GDM1 (cell line): ENCODE measurements at regions not wholly inside any gene's neighbourhood (a gene's known extent, or its start where the extent isn't known, plus 50 kb on each side); places are given as distances from the start of the nearest gene placed in this dataset.

Source experiments
- DNase-seq: peaks from one replicate; lab custom pipeline; 2025; lab: John Stamatoyannopoulos, UW

- no peak for DNase-seq
These were observed 296.9 kb downstream of the TLE4 start for GRCh38 chr9:79868567-79869189.

GRCh38 chr9:79862921-79863890 lies 291.4 kb downstream of the TLE4 start:
- DNase-seq: no peak

DNA sequence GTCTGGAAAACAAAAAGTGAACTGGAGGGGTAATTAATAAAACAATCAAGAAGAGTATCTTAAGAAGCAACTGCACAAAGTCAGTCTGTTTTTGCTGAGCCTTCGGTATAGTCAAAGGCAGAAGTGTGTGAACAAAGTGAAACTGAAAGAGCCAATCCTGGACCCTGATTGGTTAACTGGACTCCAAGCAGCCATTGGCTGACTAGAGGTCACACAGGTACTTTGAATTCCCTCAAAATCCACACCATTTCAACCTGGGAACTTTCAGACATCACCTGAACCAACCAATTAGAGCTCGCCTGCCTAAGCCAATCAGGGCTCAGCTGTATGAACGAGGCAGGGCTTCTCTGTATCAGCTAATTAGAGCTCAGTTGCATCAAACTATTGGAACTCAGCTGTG lies 286.7 kb downstream of the TLE4 start:
- DNase-seq: no peak

- no peak for DNase-seq
These were observed 285.4 kb downstream of the TLE4 start for GRCh38 chr9:79857188-79857587.

GRCh38 chr9:79847074-79847473 lies 275.3 kb downstream of the TLE4 start:
- no peak for DNase-seq

GRCh38 chr9:79829566-79830302 lies 258.0 kb downstream of the TLE4 start:
- DNase-seq: no peak

GRCh38 chr9:79824265-79824664 lies 252.5 kb downstream of the TLE4 start:
- no peak for DNase-seq

- no peak for DNase-seq
These were observed 245.8 kb downstream of the TLE4 start for GRCh38 chr9:79817438-79818004.

- DNase-seq: no peak
These were observed 241.5 kb downstream of the TLE4 start for GRCh38 chr9:79813258-79813638.

DNA sequence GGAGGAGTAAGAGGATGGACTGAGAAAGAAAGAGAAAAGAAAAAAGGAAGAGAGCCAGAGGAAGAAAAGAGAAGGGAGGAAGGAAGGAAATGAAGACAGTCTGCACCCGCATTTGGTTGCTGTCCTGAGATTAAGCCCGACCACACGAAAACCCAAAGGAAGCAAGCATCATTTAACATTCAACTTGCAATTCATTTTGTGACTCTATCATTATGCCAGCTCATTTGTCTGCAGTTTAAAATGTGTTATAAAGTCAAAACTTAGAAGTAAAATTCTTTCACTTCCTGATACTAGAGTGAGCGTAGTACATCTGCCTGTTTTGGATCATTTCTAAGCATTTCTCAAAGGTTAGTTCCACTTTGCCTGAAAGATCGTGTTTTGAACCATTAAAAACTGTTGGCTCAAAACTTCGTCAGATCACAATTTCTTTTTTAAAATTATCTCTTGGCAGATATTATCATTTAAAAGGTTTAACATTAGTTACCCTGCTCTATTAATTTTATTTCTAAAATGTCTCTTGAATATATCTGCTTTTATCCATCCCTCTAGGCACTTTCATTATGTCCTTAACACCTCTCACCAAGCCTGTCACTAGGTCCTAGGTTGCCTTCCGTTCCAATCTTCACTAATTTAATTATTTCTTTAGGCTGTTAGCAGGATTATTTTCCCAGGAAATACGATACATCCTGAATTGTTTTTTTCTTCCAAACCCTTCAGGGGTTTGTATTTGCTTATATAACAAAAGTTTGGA lies 240.9 kb downstream of the TLE4 start:
- DNase-seq: no peak

GRCh38 chr9:79812099-79812498 lies 240.3 kb downstream of the TLE4 start:
- no peak for DNase-seq

- no peak for DNase-seq
These were observed 238.2 kb downstream of the TLE4 start for GRCh38 chr9:79809931-79810330.

- DNase-seq: no peak
These were observed 237.6 kb downstream of the TLE4 start for GRCh38 chr9:79809316-79809876.

DNA sequence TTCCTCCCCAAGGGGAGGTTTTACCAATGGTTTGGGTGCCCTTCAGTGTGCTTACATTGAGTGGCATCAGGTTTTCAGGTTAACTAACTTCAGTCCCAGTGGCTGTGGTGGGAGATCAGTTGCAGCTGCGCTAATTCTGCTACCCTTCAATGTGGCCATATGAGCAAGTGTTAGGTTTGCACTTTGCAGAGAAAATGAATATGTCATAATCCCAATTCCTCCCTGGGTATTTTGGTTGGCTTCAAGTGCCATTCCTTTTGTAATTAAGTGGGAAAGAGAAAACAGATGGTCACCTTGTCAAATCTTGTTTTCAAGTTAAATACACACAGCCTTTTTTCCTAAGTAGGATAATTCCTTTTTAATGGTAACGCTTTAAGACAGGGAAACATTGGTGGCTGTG lies 236.2 kb downstream of the TLE4 start:
- no peak for DNase-seq

GRCh38 chr9:79806086-79806485 lies 234.3 kb downstream of the TLE4 start:
- DNase-seq: no peak

GRCh38 chr9:79801459-79801858 lies 229.7 kb downstream of the TLE4 start:
- DNase-seq: no peak

GRCh38 chr9:79800578-79800977 lies 228.8 kb downstream of the TLE4 start:
- DNase-seq: no peak

GRCh38 chr9:79799691-79800335 lies 228.0 kb downstream of the TLE4 start:
- DNase-seq: no peak

DNA sequence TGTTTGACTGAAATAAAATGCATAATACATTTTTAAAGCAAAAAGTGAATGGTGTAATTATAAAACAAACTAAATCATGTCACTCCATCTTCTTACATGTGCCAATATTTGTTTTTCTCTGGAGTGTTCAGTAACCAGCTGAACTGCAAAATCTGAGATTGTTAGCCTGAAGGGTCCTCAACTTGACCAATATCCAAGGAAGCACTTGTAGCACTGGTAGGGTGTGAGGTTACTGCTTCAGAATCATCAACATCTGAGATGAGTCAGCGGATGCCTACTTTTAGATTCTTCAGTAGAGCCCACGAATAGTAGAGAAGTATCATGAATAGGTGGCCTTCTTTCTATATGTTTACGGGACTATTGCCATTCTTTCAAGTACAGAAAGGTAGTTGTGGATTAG lies 226.7 kb downstream of the TLE4 start:
- DNase-seq: no peak

GRCh38 chr9:79796411-79796810 lies 224.6 kb downstream of the TLE4 start:
- DNase-seq: no peak

GRCh38 chr9:79788662-79789061 lies 216.9 kb downstream of the TLE4 start:
- no peak for DNase-seq
